Esophagus squamous epithelium (tissue), 5 donors: ENCODE measurements at regions not wholly inside any gene's neighbourhood (a gene's known extent, or its start where the extent isn't known, plus 50 kb on each side); places are given as distances from the start of the nearest gene placed in this dataset.

Source experiments
- DNase-seq: peaks from one replicate; lab custom pipeline; 2025; lab: John Stamatoyannopoulos, UW
- H3K27ac ChIP-seq, 4 donors: fragments of 200-600 bp; sonication (generic); one replicate each; pipeline ENCODE4 v1.5.1; 2016 to 2019; ENCODE audit warnings: mild to moderate bottlenecking in 1 of 4
- H3K27me3 ChIP-seq, 4 donors: fragments of 200-600 bp; sonication (generic); 1 replicate in 3 of 4; 2 replicates in 1 of 4; pipeline versions ENCODE4 v1.5.1 to v1.6.0; 2017 to 2021; ENCODE audit warnings: antibody characterized with exemption in 1 of 4
- H3K36me3 ChIP-seq, 3 donors: fragments of 200-600 bp; sonication (generic); one replicate each; pipeline ENCODE4 v1.5.1; 2016 to 2019
- H3K4me1 ChIP-seq, 3 donors: fragments of 200-600 bp; sonication (generic); one replicate each; pipeline ENCODE4 v1.5.1; 2017 to 2019
- H3K4me3 ChIP-seq, 4 donors: fragments of 200-600 bp; sonication (generic); 1 replicate in 3 of 4; 2 replicates in 1 of 4; pipeline ENCODE4 v1.5.1; 2016 to 2019; ENCODE audit warnings: mild to moderate bottlenecking in 2 of 4, moderate library complexity in 1 of 4
- H3K9me3 ChIP-seq, 3 donors: fragments of 200-600 bp; sonication (generic); one replicate each; pipeline ENCODE4 v1.5.1; 2016 to 2019
- CTCF ChIP-seq, 6 experiments: fragments of 450-650 bp in 4 of 6; fragments of 200-600 bp in 2 of 6; sonication (generic) in 2 of 6; IDR thresholded peaks; one replicate each; pipeline ENCODE4 v1.5.1; 2016 to 2019; ENCODE audit warnings: antibody characterized with exemption in 6 of 6, mild to moderate bottlenecking in 4 of 6, moderate library complexity in 4 of 6
- POLR2A ChIP-seq, 4 donors: fragments of 450-650 bp; IDR thresholded peaks; one replicate each; pipeline ENCODE4 v1.6.1; 2017; ENCODE audit warnings: antibody characterized with exemption in 4 of 4, mild to moderate bottlenecking in 4 of 4, moderate library complexity in 3 of 4
- WGBS, 2 donors: methylation state at CpG; one replicate each; pipeline ENCODE4 v1.1.5; 2018; 5-methylcytosine and 5-hydroxymethylcytosine counted together
- intact Hi-C: fragments of 100-400 bp; cut with DNase I; formaldehyde crosslinking; loops from one replicate; pipeline ENCODE4 v1.15.0; 2022
- donor health status: DM: yes; HTN: yes; CAD: no.

DNA sequence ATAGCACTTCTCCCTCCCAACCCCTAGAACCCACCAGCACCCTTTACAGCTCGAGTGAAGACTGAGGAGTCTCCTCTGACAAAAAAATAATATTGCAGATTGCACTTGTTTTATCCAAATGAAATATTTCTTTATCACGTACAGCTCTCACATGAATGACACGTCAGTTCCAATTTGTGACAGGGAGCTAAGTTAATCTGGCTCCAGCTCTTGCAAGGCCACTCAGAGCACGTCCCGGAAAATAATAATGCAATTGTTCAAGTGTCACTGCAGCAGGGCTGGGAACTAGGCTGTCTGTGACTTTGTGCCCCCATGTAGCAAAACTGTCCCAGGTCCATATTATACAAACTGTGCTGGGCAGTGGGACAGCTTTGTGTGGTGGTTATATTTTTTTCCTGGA lies 539.6 kb downstream of the VRK1 start:
- 67 to 74% methylated on average over 5 of the region's 5 CpGs for WGBS, 2 donors
- H3K4me3 ChIP-seq, result no peak overlapping the region
- DNase-seq, result no peak
- H3K27me3 ChIP-seq, result no peaks in the 10 kb centered on the region
- H3K4me1 ChIP-seq, result no peaks in the 10 kb centered on the region
- peaks cover 0 to 13% (median 0%) of the 10 kb centered on the region in 3 donors for H3K9me3 ChIP-seq
- no peak overlapping the region for H3K27ac ChIP-seq
- TF ChIP-seq POLR2A (IDR thresholded peaks at IDR 0.05) (no peak), CTCF (IDR thresholded peaks at IDR 0.05) (no peak)
- H3K36me3 ChIP-seq, result no peaks in the 10 kb centered on the region
- intact Hi-C loops, result no loop called here

DNA sequence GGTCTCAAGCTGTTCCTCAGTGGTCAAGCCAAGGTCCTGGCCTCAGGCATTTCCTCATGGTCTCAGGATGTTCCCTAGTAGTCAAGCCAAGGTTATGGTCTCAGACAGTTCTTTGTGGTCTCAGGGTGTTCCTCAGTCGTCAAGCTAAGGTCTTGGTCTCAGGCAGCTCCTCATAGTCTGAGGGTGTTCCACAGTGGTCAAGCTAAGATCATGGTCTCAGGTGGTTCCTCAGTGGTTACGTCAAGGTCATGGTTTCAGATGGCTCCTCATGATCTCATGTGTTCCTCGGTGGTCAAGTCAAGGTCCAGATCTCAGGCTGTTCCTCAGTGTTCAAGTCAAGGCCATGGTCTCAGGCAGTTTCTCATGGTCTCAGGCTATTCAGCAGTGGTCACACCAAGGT lies 540.1 kb downstream of the VRK1 start:
- Histone ChIP-seq H3K27ac (no peak overlapping the region), H3K4me3 (no peak overlapping the region), H3K4me1 (no peaks in the 10 kb centered on the region), H3K36me3 (no peaks in the 10 kb centered on the region), H3K27me3 (no peaks in the 10 kb centered on the region), H3K9me3 (peaks cover 0 to 13% (median 0%) of the 10 kb centered on the region in 3 donors)
- TF ChIP-seq POLR2A (IDR thresholded peaks at IDR 0.05) (no peak), CTCF (IDR thresholded peaks at IDR 0.05) (no peak)
- intact Hi-C loops, result no loop called here
- DNase-seq, result no peak
- WGBS, 2 donors, result 100% methylated on average over 2 of the region's 3 CpGs; no CpG with 5 or more reads in 1 of the 2 donors

GRCh38 chr14:97337670-97338069 lies 540.5 kb downstream of the VRK1 start:
- intact Hi-C loops, result no loop called here
- H3K27me3 ChIP-seq, result no peaks in the 10 kb centered on the region
- no peaks in the 10 kb centered on the region for H3K36me3 ChIP-seq
- no peaks in the 10 kb centered on the region for H3K4me1 ChIP-seq
- peaks cover 0 to 13% (median 0%) of the 10 kb centered on the region in 3 donors for H3K9me3 ChIP-seq
- TF ChIP-seq CTCF (IDR thresholded peaks at IDR 0.05) (no peak), POLR2A (IDR thresholded peaks at IDR 0.05) (no peak)
- H3K4me3 ChIP-seq, result no peak overlapping the region
- DNase-seq, result no peak
- 40 to 47% methylated on average over 2 of the region's 2 CpGs for WGBS, 2 donors
- no peak overlapping the region for H3K27ac ChIP-seq

DNA sequence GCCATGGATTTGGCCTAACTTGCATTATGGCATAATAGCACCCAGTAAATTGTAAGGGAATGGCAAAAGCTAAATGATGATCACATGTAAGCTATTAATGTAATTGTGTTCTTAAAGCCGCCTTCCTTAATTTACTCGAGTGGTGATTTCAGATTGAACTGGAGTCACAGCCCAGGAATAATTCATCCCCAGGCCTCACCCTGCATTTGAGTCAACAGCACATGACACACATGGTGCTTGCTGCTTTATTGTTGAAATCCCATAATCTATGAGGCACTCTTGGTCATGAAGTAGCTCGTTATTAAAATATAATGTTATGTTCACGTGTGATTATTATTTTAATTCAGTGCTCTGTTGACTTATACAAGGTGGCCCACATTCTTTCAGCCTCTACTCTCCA lies 547.5 kb downstream of the VRK1 start:
- TF ChIP-seq CTCF (IDR thresholded peaks at IDR 0.05), result no peak
- TF ChIP-seq POLR2A (IDR thresholded peaks at IDR 0.05), result no peak
- Histone ChIP-seq H3K27ac (no peak overlapping the region), H3K36me3 (no peaks in the 10 kb centered on the region), H3K27me3 (peaks cover 0 to 9% (median 0%) of the 10 kb centered on the region in 4 donors), H3K9me3 (peaks cover 0 to 8% (median 0%) of the 10 kb centered on the region in 3 donors), H3K4me1 (no peaks in the 10 kb centered on the region), H3K4me3 (no peak overlapping the region)
- DNase-seq, result no peak
- intact Hi-C loops, result no loop called here
- 88 to 96% methylated on average over 4 of the region's 4 CpGs for WGBS, 2 donors

- Histone ChIP-seq H3K9me3 (no peaks in the 10 kb centered on the region), H3K4me3 (no peak overlapping the region), H3K36me3 (no peaks in the 10 kb centered on the region), H3K27ac (no peak overlapping the region), H3K27me3 (peaks cover 0 to 9% (median 0%) of the 10 kb centered on the region in 4 donors), H3K4me1 (no peaks in the 10 kb centered on the region)
- no peak for DNase-seq
- WGBS, 2 donors, result 76 to 84% methylated on average over 3 of the region's 3 CpGs
- no peak for TF ChIP-seq CTCF (IDR thresholded peaks at IDR 0.05)
- TF ChIP-seq POLR2A (IDR thresholded peaks at IDR 0.05), result no peak
- intact Hi-C loops, result no loop called here
Observed at GRCh38 chr14:97346675-97347074, 549.5 kb downstream of the VRK1 start.
